Nephron (organoid): ENCODE measurements at regions not wholly inside any gene's neighbourhood (a gene's known extent, or its start where the extent isn't known, plus 50 kb on each side); places are given as distances from the start of the nearest gene placed in this dataset.

Experiments
- H3K27ac Mint-ChIP-seq, 3 experiments: 2 replicates each; pipeline ENCODE4 v1.8.0; 2020; ENCODE audit warnings: mixed read lengths in 3 of 3, mild to moderate bottlenecking in 2 of 3, moderate library complexity in 1 of 3
- H3K27me3 Mint-ChIP-seq: 2 replicates; pipeline ENCODE4 v1.8.0; 2021; ENCODE audit warnings: low read depth, mild to moderate bottlenecking, moderate library complexity, mixed read lengths
- H3K36me3 Mint-ChIP-seq: 2 replicates; pipeline ENCODE4 v1.8.0; 2020; ENCODE audit warnings: low read depth, mixed read lengths
- H3K4me1 Mint-ChIP-seq: 2 replicates; pipeline ENCODE4 v1.8.0; 2020; ENCODE audit warnings: mixed read lengths
- H3K4me3 Mint-ChIP-seq, 3 experiments: 2 replicates each; pipeline ENCODE4 v1.8.0; 2020; ENCODE audit warnings: mild to moderate bottlenecking in 3 of 3, mixed read lengths in 3 of 3, moderate library complexity in 2 of 3
- H3K9me3 Mint-ChIP-seq: 2 replicates; pipeline ENCODE4 v1.8.0; 2020; ENCODE audit warnings: mixed read lengths
- TF ChIP-seq, protein P1 (sequence below), 3 experiments: fragments of 200-600 bp; sonication (generic); IDR thresholded peaks; one replicate each; pipeline ENCODE4 v1.5.0; 2021; ENCODE audit warnings: antibody characterized with exemption in 3 of 3; ENCODE audit not compliant: unreplicated experiment in 3 of 3

DNA sequence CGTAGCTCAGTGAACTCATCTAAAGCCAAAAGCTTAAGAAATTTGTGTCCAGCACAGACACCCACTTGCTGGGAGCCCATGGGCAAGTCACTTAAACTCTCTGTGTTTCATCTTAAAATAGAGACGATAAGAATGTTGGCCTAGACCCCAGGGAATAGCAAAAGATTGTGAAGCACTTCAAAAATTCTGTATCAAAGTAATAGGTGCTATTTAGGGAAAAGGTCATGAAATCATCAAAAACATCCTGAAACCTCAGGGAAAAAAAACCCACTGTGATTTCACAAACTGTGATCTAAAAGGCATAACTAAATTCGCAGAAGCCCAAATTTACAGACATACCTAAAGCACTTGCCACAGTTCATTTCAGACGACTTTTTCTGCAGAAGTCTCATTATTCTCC lies 278.3 kb downstream of the NR2F1-AS1 start:
- Mint-ChIP-seq H3K4me3 (no peak overlapping the region), H3K4me1 (peaks cover 52% of the 10 kb centered on the region), H3K36me3 (no peaks in the 10 kb centered on the region), H3K27me3 (no peaks in the 10 kb centered on the region), H3K9me3 (no peaks in the 10 kb centered on the region), H3K27ac (peak overlapping the region in 2 of 3 experiments; percentile 20 to 69)
- TF ChIP-seq, protein P1, sequence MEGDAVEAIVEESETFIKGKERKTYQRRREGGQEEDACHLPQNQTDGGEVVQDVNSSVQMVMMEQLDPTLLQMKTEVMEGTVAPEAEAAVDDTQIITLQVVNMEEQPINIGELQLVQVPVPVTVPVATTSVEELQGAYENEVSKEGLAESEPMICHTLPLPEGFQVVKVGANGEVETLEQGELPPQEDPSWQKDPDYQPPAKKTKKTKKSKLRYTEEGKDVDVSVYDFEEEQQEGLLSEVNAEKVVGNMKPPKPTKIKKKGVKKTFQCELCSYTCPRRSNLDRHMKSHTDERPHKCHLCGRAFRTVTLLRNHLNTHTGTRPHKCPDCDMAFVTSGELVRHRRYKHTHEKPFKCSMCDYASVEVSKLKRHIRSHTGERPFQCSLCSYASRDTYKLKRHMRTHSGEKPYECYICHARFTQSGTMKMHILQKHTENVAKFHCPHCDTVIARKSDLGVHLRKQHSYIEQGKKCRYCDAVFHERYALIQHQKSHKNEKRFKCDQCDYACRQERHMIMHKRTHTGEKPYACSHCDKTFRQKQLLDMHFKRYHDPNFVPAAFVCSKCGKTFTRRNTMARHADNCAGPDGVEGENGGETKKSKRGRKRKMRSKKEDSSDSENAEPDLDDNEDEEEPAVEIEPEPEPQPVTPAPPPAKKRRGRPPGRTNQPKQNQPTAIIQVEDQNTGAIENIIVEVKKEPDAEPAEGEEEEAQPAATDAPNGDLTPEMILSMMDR (IDR thresholded peaks at IDR 0.05; ENCODE audit: unreplicated experiment in 3 of 3) = no peak

- Mint-ChIP-seq H3K4me1 (peaks cover 35% of the 10 kb centered on the region), H3K27ac (peak overlapping the region; percentile 19 to 96 (median 91)), H3K27me3 (no peaks in the 10 kb centered on the region), H3K36me3 (no peaks in the 10 kb centered on the region), H3K4me3 (no peak overlapping the region), H3K9me3 (no peaks in the 10 kb centered on the region)
- TF ChIP-seq, protein P1 (IDR thresholded peaks at IDR 0.05; ENCODE audit: unreplicated experiment in 3 of 3) = no peak
Observed at GRCh38 chr5:93300945-93301344, 280.1 kb downstream of the NR2F1-AS1 start.

DNA sequence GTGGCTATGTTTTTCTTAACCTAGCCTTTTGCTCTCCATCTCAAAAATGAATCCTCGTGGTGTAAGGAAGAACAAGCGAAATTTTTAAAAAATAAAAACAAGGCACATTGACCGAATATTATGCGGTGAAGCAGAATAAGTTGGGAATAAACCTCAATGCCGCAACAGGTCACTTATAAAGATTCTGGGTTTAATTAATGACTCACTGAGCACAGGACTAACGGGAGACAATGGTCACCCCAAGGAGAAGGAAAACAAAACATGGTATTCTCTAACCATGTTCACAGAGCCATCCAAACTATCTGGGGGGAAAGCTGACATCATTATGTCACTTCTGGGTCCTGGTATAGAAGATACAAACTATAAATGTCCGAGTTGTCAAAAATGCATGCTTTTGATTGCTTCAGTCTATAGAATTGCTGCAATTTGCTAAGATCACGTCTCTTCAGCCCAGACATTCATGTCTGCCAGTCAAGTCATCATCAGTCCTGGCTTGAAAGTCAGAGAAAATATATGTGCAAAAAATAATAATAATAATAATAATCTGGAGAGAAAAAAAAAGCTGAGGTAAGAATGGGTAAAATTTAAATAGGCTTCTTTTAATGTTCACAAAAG lies 280.6 kb downstream of the NR2F1-AS1 start:
- TF ChIP-seq, protein P1 (IDR thresholded peaks at IDR 0.05; ENCODE audit: unreplicated experiment in 3 of 3) = no peak
- peaks cover 34% of the 10 kb centered on the region for H3K4me1 Mint-ChIP-seq
- no peaks in the 10 kb centered on the region for H3K9me3 Mint-ChIP-seq
- H3K4me3 Mint-ChIP-seq = peak overlapping the region; percentile 2 to 60 (median 42)
- no peaks in the 10 kb centered on the region for H3K36me3 Mint-ChIP-seq
- peak overlapping the region; percentile 82 to 96 (median 91) for H3K27ac Mint-ChIP-seq
- no peaks in the 10 kb centered on the region for H3K27me3 Mint-ChIP-seq

GRCh38 chr5:93299681-93300308 lies 281.2 kb downstream of the NR2F1-AS1 start:
- Mint-ChIP-seq H3K27me3 (no peaks in the 10 kb centered on the region), H3K4me3 (peak overlapping the region; percentile 17 to 60 (median 42)), H3K9me3 (no peaks in the 10 kb centered on the region), H3K4me1 (peaks cover 29% of the 10 kb centered on the region), H3K36me3 (no peaks in the 10 kb centered on the region), H3K27ac (peak overlapping the region; percentile 82 to 96 (median 91))
- TF ChIP-seq, protein P1 (IDR thresholded peaks at IDR 0.05; ENCODE audit: unreplicated experiment in 3 of 3) = no peak

- Mint-ChIP-seq H3K27ac (peak overlapping the region in 1 of 3 experiments; percentile 44), H3K4me1 (peaks cover 22% of the 10 kb centered on the region), H3K9me3 (no peaks in the 10 kb centered on the region), H3K27me3 (no peaks in the 10 kb centered on the region), H3K36me3 (no peaks in the 10 kb centered on the region), H3K4me3 (no peak overlapping the region)
- TF ChIP-seq, protein P1 (IDR thresholded peaks at IDR 0.05; ENCODE audit: unreplicated experiment in 3 of 3) = no peak
Observed at GRCh38 chr5:93297116-93297515, 283.9 kb downstream of the NR2F1-AS1 start.

GRCh38 chr5:93296338-93296737 lies 284.7 kb downstream of the NR2F1-AS1 start:
- peak overlapping the region in 1 of 3 experiments; percentile 27 for H3K27ac Mint-ChIP-seq
- H3K4me3 Mint-ChIP-seq = no peak overlapping the region
- no peaks in the 10 kb centered on the region for H3K9me3 Mint-ChIP-seq
- TF ChIP-seq, protein P1 (IDR thresholded peaks at IDR 0.05; ENCODE audit: unreplicated experiment in 3 of 3) = no peak
- H3K4me1 Mint-ChIP-seq = peaks cover 20% of the 10 kb centered on the region
- no peaks in the 10 kb centered on the region for H3K27me3 Mint-ChIP-seq
- H3K36me3 Mint-ChIP-seq = no peaks in the 10 kb centered on the region
